HG03575 (cell line): ENCODE measurements at regions not wholly inside any gene's neighbourhood (a gene's known extent, or its start where the extent isn't known, plus 50 kb on each side); places are given as distances from the start of the nearest gene placed in this dataset.

Source experiments
- ATAC-seq: cut with Tn5 transposase; IDR thresholded peaks from one replicate; pipeline ENCODE4 v1.9.1; 2021; ENCODE audit not compliant: unreplicated experiment, insufficient number of reproducible peaks, low FRiP score; ENCODE audit errors: extremely low read depth

DNA sequence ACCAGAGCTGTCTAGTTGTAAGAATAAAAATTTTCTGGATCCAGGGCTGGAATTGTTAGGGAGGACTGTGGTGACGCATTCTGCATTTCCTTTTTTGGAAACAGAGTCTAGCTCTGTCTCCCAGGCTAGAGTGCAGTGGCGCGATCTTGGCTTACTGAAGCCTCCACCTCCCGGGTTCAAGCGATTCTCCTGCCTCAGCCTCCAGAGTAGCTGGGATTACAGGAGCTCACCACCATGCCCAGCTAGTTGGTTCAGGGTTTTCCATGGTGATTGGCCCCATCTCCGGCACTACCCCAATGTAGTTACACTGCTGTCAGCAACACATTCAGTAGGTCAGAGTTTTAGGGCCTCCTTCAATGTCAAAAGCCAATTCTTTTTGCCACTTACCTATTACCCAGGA, 58.6 kb upstream of the RNF152 start:
- no peak for ATAC-seq

DNA sequence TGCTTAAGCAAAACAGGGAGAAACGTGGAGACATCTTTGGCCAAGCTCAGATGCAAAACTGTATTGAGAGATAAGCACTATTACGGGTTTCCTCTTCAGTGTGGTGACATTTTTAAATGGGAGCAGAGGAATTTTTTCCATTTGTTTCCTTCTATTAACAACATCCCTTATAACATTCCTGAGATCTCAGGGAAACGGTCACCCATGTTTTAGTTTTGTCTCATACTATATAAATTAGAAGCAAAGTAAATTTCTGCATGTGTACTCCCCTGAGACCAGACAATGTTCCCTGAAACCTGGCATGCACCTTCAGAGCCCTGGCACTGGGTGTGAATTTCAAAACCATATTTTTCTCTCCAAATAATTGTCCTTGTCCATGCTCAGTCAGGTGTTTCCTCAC, 57.6 kb upstream of the RNF152 start:
- no peak for ATAC-seq

- ATAC-seq, result no peak
Observed at GRCh38 chr18:61949946-61950345, 57.1 kb upstream of the RNF152 start.

DNA sequence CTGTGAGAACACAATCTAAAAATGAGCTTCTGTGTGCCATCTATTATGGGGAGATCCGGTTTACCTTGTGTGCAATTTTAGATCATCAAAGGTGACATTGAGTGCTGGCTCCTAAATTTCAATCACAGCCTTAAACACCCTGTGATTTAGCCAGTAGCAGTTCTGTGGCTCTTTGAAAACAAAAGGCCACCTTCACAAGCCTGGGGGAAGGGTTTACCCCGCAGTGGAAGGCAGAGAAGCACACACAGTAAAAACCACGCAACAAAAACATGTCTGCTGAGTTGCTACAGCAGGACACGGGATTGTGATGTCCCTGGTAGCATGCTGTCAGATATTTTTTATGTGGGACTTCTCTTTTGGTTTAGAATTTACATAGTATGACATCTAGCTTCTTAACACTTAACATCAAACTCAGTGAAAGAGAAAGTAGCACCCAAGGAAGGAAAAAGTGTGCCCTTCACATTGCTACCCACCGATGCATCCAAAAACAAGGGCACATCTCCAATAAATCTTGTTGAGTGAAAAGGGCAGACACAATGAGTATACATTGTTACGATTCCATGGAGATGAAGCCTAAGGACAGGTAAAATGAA, 56.1 kb upstream of the RNF152 start:
- no peak for ATAC-seq

GRCh38 chr18:61948281-61948741, 55.5 kb upstream of the RNF152 start:
- ATAC-seq, result no peak

DNA sequence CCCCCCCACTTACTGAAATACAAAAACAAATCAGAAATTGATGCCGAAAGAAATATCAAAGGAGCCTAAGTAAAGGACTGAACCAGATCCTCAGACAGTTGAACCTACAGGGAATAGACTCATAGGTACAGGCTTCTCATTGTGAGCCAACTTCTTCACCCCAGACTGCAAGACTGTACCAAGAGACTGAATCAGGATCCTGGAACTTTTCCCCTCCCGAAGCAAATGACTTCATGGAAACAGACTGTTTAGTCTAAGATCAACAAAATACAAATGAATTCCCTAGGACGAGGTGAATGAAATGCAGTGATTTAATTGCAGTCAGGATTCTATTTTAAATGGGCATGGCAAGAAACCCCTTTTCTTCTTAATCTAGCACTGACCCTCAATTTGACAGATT, 53.6 kb upstream of the RNF152 start:
- ATAC-seq, result no peak

- ATAC-seq, result no peak
Observed at GRCh38 chr18:61943175-61943964, 50.6 kb upstream of the RNF152 start.
